Astrocyte of the cerebellum (primary cell): ENCODE measurements at regions not wholly inside any gene's neighbourhood (a gene's known extent, or its start where the extent isn't known, plus 50 kb on each side); places are given as distances from the start of the nearest gene placed in this dataset.

ENCODE experiments used
- DNase-seq: peaks from one replicate; pipeline ENCODE4 v3.0.0-alpha.2; 2011; ENCODE audit warnings: low read depth
- H3K4me3 ChIP-seq: 2 replicates; pipeline ENCODE4 v1.5.1; 2011; ENCODE audit warnings: mild to moderate bottlenecking, low read depth, low read length, moderate library complexity
- in situ Hi-C: cut with HindIII; loops from 2 replicates; pipeline ENCODE4 v1.10.0; 2017; ENCODE audit warnings: low sequenced_read_pairs
- TF ChIP-seq, protein P1 (sequence below): IDR thresholded peaks from 2 replicates; pipeline ENCODE4 v1.5.1; 2012; ENCODE audit warnings: low read length, low read depth, moderate library complexity, mild to moderate bottlenecking; ENCODE audit errors: missing control alignments

DNA sequence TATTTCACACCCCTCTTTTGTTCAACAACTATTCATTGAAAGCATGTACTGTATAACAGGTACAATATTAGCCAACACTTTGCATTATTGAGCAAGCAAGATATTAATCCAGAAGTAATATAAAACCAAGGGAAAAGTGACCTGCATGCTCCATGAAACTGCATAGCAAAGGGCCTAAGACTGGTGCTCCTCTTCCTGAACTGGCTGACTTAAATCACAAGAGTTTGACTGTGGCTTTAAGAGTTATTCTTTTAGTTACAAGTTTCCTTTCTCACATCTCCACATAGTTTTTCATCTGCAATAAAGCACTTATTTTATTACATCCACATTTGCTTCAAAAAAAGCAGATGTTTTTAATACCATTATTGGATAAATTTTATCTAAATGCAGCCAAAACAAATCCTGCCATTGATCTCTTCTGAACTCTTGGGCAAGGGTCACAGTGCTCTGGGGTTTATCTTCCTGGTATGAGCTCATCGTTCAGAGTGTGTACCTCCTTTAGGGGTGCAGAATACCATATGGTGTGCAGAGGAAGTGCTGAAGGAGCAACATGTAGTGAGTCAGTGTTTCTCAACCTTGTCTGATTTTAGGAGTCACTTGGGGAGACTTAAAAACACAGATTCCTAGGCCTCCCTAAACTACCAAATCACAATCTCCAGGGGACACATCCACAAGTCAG is 1225.9 kb upstream of the MAP3K7 start:
- no peak for DNase-seq
- in situ Hi-C loops, result no loop called here
- H3K4me3 ChIP-seq, result no peak overlapping the region
- TF ChIP-seq, protein P1, sequence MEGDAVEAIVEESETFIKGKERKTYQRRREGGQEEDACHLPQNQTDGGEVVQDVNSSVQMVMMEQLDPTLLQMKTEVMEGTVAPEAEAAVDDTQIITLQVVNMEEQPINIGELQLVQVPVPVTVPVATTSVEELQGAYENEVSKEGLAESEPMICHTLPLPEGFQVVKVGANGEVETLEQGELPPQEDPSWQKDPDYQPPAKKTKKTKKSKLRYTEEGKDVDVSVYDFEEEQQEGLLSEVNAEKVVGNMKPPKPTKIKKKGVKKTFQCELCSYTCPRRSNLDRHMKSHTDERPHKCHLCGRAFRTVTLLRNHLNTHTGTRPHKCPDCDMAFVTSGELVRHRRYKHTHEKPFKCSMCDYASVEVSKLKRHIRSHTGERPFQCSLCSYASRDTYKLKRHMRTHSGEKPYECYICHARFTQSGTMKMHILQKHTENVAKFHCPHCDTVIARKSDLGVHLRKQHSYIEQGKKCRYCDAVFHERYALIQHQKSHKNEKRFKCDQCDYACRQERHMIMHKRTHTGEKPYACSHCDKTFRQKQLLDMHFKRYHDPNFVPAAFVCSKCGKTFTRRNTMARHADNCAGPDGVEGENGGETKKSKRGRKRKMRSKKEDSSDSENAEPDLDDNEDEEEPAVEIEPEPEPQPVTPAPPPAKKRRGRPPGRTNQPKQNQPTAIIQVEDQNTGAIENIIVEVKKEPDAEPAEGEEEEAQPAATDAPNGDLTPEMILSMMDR, result no peak

DNA sequence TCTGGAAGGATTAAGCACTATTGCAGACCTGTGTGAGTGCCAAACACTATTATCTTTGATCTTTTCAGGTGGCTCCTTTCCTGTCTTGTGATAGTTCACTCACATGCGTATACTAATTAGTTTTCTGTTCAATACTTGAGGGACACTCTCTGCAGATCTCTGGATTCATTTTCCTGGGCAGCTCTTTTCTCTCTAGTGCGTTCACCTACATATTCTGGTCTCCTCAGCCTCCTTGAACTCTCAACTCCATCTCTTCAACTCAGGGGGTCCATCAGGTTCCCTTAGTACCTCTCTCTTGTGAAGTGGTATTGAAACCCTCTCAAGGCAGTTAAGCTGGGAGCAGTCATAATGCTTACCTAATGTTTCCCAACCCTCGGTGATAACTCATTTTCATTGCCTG is 1218.1 kb upstream of the MAP3K7 start:
- H3K4me3 ChIP-seq, result no peak overlapping the region
- in situ Hi-C loops, result no loop called here
- TF ChIP-seq, protein P1, result no peak
- DNase-seq, result no peak

DNA sequence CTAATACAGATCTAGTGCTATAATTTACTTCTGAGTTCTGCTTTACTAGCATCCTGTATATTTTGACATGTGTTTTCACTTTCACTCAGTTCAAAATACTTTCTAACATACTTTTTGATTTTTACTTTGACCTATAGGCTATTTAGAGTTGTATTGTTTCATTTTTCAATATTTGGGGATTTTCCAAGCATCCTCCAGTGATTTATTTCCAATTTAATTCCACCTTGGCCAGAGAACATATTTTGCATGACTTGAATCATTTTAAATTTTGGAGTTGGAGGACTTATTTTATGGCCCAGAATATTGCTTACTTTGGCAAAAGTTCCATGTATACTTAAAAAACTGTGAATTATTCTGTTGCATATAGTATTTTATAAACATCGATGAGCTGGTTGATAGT is 1215.6 kb upstream of the MAP3K7 start:
- TF ChIP-seq, protein P1, result no peak
- no peak for DNase-seq
- in situ Hi-C loops, result no loop called here
- H3K4me3 ChIP-seq, result no peak overlapping the region

DNA sequence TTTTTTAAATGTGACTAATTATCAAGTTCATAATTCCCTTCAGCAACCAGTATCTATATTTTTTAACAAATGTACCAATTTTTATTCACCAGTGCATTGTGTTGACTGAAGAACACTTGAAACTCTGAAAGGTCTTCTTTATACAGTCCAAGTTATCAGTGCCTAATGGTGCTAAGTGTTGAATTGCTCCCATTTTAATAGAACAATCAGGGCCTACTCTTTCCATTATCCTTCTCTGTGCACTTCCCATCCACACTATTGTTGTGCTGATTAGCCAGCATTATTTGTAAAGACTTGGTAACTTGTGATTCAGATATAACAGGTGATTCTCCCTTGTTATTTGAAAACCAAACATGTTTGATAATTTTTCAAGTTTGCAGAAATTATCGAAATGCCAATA is 1209.7 kb upstream of the MAP3K7 start:
- in situ Hi-C loops, result no loop called here
- TF ChIP-seq, protein P1, result no peak
- H3K4me3 ChIP-seq, result no peak overlapping the region
- DNase-seq, result no peak

DNA sequence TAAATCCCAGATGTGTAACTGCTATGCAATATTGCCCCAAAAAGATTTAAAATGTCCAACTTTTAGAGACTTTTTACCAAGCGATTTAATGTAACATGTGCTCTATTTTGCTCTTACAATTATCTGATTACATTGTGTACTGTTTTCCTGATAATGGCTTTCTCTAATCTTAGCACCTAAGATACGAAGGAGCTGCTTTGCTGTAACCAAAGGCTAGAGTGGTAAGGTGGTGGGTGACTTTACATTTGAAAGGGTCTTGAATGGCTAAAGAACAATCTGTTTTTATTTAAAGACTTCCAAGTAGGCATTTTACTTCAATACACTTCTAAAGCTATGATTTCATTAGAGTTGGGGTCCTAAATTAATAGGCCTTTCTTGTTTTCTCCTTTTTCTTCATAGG is 1201.6 kb upstream of the MAP3K7 start:
- TF ChIP-seq, protein P1, result no peak
- no peak overlapping the region for H3K4me3 ChIP-seq
- no peak for DNase-seq
- in situ Hi-C loops, result no loop called here

DNA sequence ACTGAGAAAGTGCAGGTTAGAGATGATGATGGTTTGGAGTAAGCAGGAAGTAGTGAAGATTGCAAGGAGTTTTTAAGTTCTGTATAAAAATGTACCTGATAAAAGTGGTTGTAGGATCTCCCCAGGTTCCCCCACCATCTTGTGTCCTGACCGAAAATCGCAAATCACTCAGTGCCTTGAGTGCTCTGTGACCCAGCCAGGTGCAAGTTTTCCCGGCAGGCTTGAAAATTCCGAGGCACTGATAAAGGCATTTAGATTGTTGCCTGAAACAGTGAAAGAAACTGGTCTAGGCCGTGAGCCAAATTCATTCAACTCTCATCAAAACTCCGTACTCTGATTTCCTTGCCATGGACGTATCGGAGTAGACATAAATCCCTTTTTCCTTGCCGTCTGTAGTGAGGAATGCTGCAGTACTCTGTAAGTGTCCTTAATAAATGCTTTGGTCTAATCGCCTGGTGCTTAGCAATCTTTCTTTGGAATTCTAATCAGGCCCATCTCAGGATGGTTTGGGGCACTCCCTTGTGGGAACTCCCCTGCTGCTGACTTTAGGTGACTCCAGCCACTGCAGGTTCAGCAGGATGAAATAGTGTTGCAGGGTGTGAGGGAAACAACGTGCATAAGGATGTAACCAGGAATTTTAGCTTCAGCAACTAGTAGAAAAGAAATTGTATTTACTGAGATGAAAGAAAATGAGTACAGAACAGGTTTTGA is 1199.8 kb upstream of the MAP3K7 start:
- H3K4me3 ChIP-seq, result no peak overlapping the region
- TF ChIP-seq, protein P1, result no peak
- no peak for DNase-seq
- in situ Hi-C loops, result no loop called here
